ENCODE measurements at regions not wholly inside any gene's neighbourhood (a gene's known extent, or its start where the extent isn't known, plus 50 kb on each side); places are given as distances from the start of the nearest gene placed in this dataset.
"Not testable (repeated sequence)": the region's sequence is repeated elsewhere in the genome, so short reads cannot be mapped to it uniquely, and the experiment has no call there.

- TF ChIP-seq CTCF, POLR2A (IDR thresholded peaks at IDR 0.05): not testable (repeated sequence)
Measured at GRCh38 chr7:91394757-91395156, 130.5 kb downstream of the FZD1 start.

Measured in adrenal gland (tissue), 5 donors.